ENCODE measurements at regions not wholly inside any gene's neighbourhood (a gene's known extent, or its start where the extent isn't known, plus 50 kb on each side); places are given as distances from the start of the nearest gene placed in this dataset.

GRCh38 chrX:63855896-63856295, 70.9 kb upstream of the ARHGEF9 start:
- Mint-ChIP-seq H3K36me3 (ENCODE audit: unreplicated experiment) (no peaks in the 10 kb centered on the region), H3K9me3 (ENCODE audit: unreplicated experiment) (peaks cover 18% of the 10 kb centered on the region), H3K4me3 (ENCODE audit: unreplicated experiment) (no peak overlapping the region), H3K4me1 (ENCODE audit: unreplicated experiment) (peaks cover 3% of the 10 kb centered on the region), H3K27ac (ENCODE audit: unreplicated experiment) (no peak overlapping the region), H3K27me3 (ENCODE audit: unreplicated experiment) (no peaks in the 10 kb centered on the region)
- TF ChIP-seq CTCF (IDR thresholded peaks at IDR 0.05): no peak
- DNase-seq (ENCODE audit: extremely low spot score, unreplicated experiment): no peak

- Mint-ChIP-seq H3K27me3 (ENCODE audit: unreplicated experiment) (peaks cover under 1% of the 10 kb centered on the region), H3K4me1 (ENCODE audit: unreplicated experiment) (no peaks in the 10 kb centered on the region), H3K4me3 (ENCODE audit: unreplicated experiment) (no peak overlapping the region), H3K27ac (ENCODE audit: unreplicated experiment) (no peak overlapping the region), H3K9me3 (ENCODE audit: unreplicated experiment) (peaks cover 26% of the 10 kb centered on the region), H3K36me3 (ENCODE audit: unreplicated experiment) (no peaks in the 10 kb centered on the region)
- no peak for DNase-seq (ENCODE audit: extremely low spot score, unreplicated experiment)
- TF ChIP-seq CTCF (IDR thresholded peaks at IDR 0.05): no peak
Measured at GRCh38 chrX:63835361-63835760, 50.3 kb upstream of the ARHGEF9 start.
